Renal pelvis (tissue), 1 donor: ENCODE measurements at regions not wholly inside any gene's neighbourhood (a gene's known extent, or its start where the extent isn't known, plus 50 kb on each side); places are given as distances from the start of the nearest gene placed in this dataset.

Experiments
- DNase-seq: peaks from one replicate; pipeline ENCODE4 v3.0.0-alpha.2; 2013

DNA sequence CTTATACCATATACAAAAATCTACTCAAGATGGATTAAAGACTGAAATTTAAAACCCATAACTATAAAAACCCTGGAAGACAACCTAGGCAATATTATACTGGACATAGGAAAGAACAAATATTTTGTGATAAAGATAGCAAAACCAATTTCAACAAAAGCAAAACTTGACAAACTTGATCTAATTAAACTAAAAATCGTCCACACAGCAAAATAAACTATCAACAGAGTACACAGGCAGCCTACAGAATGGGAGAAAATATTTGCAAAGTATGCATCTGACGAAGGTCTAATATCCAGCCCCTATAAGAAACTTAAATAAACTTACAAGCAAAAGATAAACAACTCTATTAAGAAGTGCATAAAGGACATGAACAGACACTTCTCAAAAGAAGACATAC is 240.1 kb downstream of the HGF start:
- DNase-seq, result no peak

GRCh38 chr7:81527651-81528050 is 242.2 kb downstream of the HGF start:
- no peak for DNase-seq

DNA sequence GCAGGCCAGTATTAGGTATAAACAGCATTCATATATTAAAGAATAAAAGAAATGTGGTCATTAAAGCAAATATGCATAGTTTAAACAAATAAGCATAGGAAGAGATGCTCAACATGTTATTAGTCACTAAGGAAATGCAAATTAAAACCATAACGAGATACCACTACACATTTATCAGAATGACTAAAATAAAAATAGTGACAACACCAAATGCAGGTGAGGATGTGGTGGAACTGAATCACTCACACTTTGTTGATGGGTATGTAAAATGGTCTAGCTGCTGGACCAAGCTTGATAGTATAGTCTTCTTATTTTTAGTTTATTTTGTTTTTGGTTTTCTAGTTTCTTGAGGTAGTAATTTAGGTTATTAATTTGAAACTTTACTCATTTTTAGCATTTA is 242.9 kb downstream of the HGF start:
- no peak for DNase-seq

GRCh38 chr7:81525841-81526240 is 244.0 kb downstream of the HGF start:
- no peak for DNase-seq

- DNase-seq, result no peak
Measured at GRCh38 chr7:81519886-81520285, 250.0 kb downstream of the HGF start.

DNA sequence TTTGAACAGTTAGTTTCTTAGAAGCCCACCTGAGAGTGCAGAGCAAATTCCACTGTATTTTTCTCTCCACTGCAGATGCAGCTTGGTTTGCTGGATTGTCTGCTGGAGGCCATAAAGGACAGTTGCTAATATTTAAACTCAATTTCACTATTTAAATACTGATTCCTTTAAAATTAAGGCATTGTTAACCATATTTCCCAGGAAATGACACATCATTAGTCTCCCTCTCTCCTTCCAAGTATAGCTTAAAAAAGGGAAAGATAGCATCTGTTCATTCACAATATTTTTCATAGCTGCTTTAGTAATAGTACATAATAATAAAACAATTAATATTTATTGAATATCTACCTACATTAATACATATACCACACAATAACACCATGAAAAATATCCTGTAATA is 252.9 kb downstream of the HGF start:
- no peak for DNase-seq

DNA sequence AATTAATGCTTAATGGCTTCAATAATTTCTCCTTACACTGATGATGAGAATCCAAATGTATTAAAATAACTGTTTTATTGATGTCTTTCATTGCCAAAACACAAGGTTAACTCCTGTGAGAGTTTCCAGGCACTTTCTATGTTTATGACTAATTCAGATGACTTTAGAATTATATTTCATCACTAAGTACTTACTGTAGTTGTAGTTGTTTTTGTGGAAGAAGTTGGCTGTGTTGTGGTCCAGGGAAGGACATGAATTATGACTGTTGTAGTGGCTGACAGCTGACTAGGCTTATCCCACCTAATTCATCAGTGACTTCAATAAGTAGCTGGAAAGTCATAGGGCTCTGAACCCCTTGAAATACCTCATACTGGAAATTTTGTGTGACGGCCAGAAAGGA is 254.8 kb downstream of the HGF start:
- DNase-seq, result no peak

DNA sequence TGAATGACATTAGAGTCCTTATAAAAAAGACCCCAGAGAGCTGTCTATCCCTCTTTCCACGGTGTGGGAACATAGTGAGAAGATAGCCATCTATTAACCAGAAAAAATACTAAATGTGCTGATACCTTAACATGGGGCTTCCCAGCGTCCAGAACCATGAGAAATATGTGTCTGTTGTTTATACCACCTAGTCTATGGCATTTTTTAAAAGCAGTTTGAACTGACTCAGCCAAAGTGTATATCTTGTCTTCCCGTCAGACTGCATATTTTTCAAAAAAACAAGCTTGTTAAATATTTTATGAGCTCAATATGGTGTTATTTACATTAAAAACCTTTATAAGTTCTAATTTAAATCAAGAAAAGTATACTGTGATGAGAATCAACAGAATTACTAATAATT is 255.3 kb downstream of the HGF start:
- no peak for DNase-seq

GRCh38 chr7:81510122-81510521 is 259.7 kb downstream of the HGF start:
- no peak for DNase-seq

- DNase-seq, result no peak
Measured at GRCh38 chr7:81507221-81507620, 262.6 kb downstream of the HGF start.

GRCh38 chr7:81506609-81507008 is 263.2 kb downstream of the HGF start:
- DNase-seq, result no peak

DNA sequence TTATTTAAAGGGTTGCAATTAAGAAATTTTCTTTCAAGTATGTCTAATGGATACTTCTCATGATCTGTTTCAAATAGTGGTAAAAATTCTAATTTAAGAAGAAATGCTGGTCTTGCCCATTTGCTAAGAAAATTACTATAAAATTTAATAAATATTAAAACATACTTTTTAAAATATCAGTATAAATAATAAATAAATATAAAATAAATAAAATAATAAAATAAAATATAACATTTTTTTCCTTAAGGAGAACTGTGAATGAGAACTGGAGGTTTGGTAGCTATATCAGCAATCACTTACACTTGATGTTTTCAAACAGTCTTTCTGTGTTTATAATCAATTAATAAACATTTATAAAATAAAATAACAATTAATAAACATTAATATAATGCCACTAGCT is 266.1 kb downstream of the HGF start:
- DNase-seq, result no peak

DNA sequence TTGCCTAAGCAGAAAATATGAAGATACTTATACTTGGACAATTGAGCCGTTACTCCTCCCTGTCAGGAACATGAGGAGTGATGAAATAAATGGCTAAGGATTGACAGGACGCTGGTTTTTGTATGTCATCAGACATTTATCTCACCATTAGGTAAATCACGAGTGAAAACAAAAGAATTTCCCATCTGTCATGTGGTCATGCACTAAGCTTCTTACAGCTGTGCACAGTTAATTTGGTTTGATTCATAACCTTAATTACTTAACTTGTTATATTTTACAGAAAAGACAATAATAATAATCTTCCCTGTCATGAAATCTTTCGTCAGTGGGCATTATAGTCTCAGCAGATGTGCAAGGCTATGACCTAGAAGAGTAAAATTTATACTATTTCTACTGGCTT is 266.5 kb downstream of the HGF start:
- DNase-seq, result no peak

DNA sequence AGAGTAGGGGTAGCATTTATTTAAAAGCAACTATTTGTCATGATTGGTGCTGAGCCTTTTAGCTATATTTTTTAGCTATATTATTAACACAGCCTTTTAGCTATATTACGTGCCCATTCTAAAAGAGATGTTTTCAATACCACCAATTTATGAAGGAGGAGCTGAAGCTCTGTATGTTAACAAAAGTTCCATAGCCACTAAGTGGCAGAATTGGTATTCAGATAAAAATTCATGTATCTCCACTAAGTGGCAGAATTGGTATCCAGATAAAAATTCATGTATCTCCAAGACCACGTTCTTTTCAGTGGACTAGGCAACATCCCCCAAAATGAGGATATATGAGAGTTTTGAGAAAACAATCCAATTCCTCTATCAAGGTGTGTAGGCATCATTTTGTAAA is 268.6 kb downstream of the HGF start:
- DNase-seq, result no peak

DNA sequence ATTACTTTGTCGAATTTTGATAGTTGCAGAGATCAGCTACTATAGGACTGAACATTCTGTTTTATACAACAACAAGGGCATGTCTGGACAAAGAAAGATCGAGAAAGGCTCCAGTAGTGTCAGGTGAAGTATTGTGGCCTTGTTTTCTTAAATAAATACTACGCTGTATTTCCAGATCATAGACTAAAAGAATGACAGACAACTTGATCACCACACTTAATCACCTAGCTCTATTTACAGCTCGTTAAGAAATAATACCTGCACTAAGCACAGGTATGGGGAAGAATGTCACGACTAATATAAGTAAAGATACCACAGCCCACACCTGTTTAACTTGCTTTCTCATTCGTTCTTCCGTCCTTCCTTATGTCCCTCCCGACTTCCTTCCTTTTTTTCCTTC is 269.2 kb downstream of the HGF start:
- no peak for DNase-seq

DNA sequence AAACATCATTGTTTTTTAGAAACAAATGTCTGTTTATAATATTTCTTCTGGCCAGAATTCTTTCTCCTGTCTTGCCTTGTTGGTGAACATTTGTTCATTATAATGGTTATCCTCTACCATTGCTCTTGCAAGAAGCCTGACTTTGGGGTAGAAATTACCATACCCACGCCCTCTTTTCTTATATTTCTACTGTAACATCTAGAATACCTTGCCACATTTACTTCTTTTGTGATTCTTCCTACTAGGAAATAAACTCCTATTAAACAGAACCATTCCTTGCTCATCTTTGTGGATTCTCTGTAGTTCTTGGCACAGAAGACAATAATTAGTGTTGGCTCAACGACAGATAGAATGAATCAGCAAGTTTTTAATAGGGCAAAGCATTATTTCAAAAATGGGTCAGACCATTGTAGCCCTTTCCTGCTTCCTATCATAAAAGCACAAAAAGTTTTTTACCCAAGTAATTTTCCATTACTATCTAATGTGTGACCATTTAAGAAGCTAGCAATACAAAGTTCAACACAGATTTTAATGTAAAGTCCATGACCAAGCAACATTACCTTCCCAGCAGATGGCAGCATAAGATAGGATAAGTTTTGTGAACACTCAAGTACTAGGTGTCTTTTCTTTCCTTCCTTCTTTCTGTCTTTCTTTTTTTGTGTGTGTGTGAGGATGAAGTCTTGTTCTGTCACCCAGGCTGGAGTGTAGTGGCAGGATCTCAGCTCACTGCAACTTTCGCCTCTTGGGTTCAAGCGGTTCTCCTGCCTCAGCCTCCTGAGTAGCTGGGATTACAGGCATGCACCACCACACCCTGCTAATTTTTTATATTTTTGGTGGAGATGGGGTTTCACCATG is 270.4 kb downstream of the HGF start:
- DNase-seq, result peak; percentile 70

DNA sequence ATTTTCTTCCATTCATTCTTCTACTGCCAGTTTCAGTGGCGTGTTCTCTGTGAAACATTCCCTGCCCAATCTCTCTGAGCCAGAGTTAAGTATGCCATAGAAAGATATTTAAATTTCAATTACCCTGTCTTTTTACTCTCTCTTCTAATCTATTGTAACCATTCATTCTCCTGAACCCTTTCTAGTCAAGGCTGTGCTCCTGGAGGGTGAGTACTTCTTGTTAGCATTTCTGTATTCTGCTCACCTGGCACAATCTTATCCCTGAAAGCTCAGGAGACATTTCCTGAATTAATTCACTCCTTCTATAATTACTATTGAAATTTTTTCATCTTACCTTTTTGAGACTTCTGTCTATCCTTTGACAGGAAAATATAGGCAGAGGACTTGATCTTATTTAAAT is 271.7 kb downstream of the HGF start:
- no peak for DNase-seq

DNA sequence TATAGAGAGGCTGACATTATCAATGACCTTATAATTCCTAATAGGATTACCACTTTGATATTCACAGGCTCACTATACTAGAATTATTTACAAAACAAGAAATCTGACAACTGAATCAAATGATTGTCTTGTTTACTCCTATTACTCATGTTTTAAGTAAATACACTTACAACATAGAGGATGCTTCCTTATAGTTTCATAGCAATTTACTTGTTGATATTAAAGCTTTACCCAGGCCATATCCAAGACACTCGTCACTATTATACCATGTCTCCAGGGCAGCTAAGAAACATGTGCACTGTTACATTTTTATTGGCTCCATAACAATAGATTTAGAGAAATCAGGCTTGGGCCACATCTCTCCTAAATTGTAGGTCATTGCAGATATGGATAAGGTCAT is 276.9 kb downstream of the HGF start:
- no peak for DNase-seq

DNA sequence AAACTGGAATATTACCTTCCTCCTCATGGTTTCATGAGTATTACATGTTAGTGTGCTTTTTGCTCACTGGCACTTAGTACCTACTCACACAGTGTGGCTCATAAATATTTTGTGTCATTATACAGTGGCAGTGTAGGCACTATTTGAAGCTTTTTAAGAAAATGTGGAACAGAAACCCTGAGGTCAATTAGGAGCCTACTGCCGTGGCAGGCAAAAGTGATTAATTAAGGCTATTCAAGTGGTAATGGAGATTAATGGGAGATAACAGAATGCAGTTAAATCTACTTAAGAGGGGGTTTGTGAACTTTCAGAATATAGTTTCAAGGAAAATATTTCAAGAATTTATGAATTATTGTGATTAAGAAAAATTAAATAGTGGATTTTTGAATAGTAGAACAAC is 277.6 kb downstream of the HGF start:
- DNase-seq, result no peak

GRCh38 chr7:81491573-81491972 is 278.3 kb downstream of the HGF start:
- no peak for DNase-seq

DNA sequence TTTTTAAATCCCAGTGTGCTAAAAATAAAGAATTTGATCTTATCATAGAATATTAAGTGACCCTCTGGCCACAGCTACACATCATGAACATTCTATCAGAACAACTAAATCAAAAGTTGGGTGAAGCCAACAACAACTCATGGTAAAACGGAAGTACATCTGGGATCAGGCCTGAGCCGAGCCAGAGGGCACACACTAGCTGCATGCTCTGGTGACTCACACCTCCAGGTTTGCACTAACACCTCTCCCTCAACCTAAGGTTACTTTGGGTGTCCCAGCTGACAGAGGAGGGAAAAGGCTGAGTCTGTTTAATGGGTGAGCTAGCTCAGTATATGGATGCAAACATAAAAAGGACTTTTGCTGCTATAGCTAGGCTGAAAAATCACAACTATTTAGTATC is 281.6 kb downstream of the HGF start:
- DNase-seq, result no peak

GRCh38 chr7:81487516-81487915 is 282.3 kb downstream of the HGF start:
- no peak for DNase-seq

- peak; percentile 58 for DNase-seq
Measured at GRCh38 chr7:81484261-81484660, 285.6 kb downstream of the HGF start.

DNA sequence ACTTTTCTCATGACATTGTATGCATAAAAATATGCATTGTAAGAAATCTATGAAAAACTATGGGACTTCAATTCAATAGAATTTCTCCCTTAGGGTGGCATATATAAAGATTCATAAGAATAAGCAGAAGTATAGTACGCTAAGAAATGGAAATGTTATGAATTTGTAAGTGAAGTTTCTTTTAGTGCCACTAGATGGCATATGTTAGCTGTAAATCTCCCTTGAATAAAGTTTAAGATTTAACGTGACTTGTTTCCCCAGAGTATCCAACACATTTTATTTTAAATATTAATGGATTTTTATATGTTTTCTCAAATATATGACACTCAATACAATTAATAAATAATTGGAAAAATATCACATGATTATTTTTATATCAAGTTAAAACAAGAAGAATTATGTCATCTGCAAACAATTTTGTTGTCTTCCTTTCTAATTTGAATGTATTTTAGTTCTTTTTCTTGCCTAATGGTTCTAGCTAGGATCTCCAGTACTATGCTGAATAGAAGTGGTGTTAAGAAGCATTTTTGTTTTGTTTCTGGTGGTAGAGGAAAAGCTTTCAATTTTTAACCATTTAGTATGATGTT is 287.2 kb downstream of the HGF start:
- DNase-seq, result no peak
